PFSK-1 (cell line): ENCODE measurements at regions not wholly inside any gene's neighbourhood (a gene's known extent, or its start where the extent isn't known, plus 50 kb on each side); places are given as distances from the start of the nearest gene placed in this dataset.

Source experiments
- FOXP2 ChIP-seq: optimal IDR thresholded peaks from 2 replicates; pipeline ENCODE3; 2011; ENCODE audit warnings: borderline replicate concordance, control low read depth, inconsistent platforms; ENCODE audit not compliant: insufficient read depth; ENCODE audit errors: extremely low read length, extremely low read depth
- POLR2AphosphoS5 ChIP-seq: IDR thresholded peaks from 2 replicates; pipeline ENCODE4 v1.6.1; 2012; ENCODE audit warnings: low read depth, mild to moderate bottlenecking, control low read depth, low read length, moderate library complexity
- SIN3A ChIP-seq: IDR thresholded peaks from 2 replicates; pipeline ENCODE4 v1.6.1; 2012; ENCODE audit warnings: mild to moderate bottlenecking, low read length, moderate library complexity, borderline replicate concordance; ENCODE audit not compliant: insufficient read depth
- TAF1 ChIP-seq: IDR thresholded peaks from 2 replicates; pipeline ENCODE4 v1.6.1; 2012; ENCODE audit warnings: low read length, control low read depth, borderline replicate concordance; ENCODE audit not compliant: insufficient read depth
- TF ChIP-seq, protein P1 (sequence below), 2 experiments: IDR thresholded peaks; 2 replicates each; pipeline versions ENCODE4 v1.6.1 to v1.8.0; 2011 to 2012; ENCODE audit warnings: low read depth in 2 of 2, low read length in 2 of 2, control low read depth in 1 of 2, inconsistent platforms in 1 of 2, mild to moderate bottlenecking in 1 of 2, moderate library complexity in 1 of 2; ENCODE audit not compliant: insufficient read depth in 1 of 2

GRCh38 chr12:11584221-11584855 is 65.1 kb upstream of the ETV6 start:
- TF ChIP-seq SIN3A (no peak), TAF1 (no peak), FOXP2 (no peak), POLR2AphosphoS5 (no peak)
- TF ChIP-seq, protein P1, sequence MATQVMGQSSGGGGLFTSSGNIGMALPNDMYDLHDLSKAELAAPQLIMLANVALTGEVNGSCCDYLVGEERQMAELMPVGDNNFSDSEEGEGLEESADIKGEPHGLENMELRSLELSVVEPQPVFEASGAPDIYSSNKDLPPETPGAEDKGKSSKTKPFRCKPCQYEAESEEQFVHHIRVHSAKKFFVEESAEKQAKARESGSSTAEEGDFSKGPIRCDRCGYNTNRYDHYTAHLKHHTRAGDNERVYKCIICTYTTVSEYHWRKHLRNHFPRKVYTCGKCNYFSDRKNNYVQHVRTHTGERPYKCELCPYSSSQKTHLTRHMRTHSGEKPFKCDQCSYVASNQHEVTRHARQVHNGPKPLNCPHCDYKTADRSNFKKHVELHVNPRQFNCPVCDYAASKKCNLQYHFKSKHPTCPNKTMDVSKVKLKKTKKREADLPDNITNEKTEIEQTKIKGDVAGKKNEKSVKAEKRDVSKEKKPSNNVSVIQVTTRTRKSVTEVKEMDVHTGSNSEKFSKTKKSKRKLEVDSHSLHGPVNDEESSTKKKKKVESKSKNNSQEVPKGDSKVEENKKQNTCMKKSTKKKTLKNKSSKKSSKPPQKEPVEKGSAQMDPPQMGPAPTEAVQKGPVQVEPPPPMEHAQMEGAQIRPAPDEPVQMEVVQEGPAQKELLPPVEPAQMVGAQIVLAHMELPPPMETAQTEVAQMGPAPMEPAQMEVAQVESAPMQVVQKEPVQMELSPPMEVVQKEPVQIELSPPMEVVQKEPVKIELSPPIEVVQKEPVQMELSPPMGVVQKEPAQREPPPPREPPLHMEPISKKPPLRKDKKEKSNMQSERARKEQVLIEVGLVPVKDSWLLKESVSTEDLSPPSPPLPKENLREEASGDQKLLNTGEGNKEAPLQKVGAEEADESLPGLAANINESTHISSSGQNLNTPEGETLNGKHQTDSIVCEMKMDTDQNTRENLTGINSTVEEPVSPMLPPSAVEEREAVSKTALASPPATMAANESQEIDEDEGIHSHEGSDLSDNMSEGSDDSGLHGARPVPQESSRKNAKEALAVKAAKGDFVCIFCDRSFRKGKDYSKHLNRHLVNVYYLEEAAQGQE (IDR thresholded peaks at IDR 0.05; ENCODE audit: insufficient read depth in 1 of 2, low read depth in 2 of 2, low read length in 2 of 2): no peak

DNA sequence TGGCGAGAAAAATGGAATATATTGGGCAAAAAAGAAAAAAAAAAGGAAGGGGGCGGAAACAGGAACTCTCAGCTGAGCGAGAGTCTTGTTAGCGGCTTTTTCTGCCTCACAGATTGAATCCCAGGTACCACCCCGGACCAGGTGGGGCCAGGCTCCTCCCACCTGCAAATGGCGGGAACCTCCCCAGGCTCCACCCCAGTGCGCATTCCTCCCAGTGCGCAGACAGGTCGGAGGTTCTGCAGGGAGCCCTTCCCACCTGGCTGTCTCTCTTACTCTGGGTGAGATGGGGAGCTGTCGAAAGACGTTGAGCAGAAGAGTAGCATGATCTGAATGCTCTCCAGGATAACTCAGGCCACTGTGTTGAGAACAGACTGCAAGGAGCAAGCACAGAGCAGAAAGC is 57.0 kb upstream of the ETV6 start:
- TF ChIP-seq, protein P1 (IDR thresholded peaks at IDR 0.05; ENCODE audit: insufficient read depth in 1 of 2, low read depth in 2 of 2, low read length in 2 of 2): no peak
- TF ChIP-seq SIN3A: no peak
- no peak for TF ChIP-seq TAF1
- TF ChIP-seq POLR2AphosphoS5: no peak

GRCh38 chr12:11593013-11593412 is 56.5 kb upstream of the ETV6 start:
- TF ChIP-seq SIN3A: no peak
- no peak for TF ChIP-seq FOXP2
- TF ChIP-seq POLR2AphosphoS5: no peak
- no peak for TF ChIP-seq TAF1
- TF ChIP-seq, protein P1 (IDR thresholded peaks at IDR 0.05; ENCODE audit: insufficient read depth in 1 of 2, low read depth in 2 of 2, low read length in 2 of 2): no peak

GRCh38 chr12:11595080-11595479 is 54.4 kb upstream of the ETV6 start:
- TF ChIP-seq SIN3A (no peak), FOXP2 (no peak), TAF1 (no peak), POLR2AphosphoS5 (no peak)
- TF ChIP-seq, protein P1 (IDR thresholded peaks at IDR 0.05; ENCODE audit: insufficient read depth in 1 of 2, low read depth in 2 of 2, low read length in 2 of 2): no peak

DNA sequence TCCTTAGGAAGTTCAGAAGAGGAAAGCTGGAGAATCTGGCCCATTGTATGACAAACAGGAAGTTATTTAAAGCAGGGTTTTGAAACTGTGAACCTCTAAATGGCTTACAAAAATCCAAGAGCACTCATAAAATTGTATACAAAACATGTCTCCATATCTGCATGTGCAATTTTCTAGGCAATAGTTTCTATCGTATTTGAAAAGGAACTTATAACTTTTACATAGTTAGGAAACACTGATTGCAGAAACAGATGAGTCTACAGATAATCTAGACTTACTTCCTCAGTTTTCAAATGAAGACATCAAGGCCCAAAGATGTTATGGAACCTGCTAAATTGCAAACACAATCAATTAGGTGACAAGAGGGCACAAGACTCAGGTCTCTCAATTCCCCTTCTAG is 53.3 kb upstream of the ETV6 start:
- TF ChIP-seq SIN3A (no peak), TAF1 (no peak), POLR2AphosphoS5 (no peak), FOXP2 (no peak)
- TF ChIP-seq, protein P1 (IDR thresholded peaks at IDR 0.05; ENCODE audit: insufficient read depth in 1 of 2, low read depth in 2 of 2, low read length in 2 of 2): no peak
